ENCODE measurements at regions not wholly inside any gene's neighbourhood (a gene's known extent, or its start where the extent isn't known, plus 50 kb on each side); places are given as distances from the start of the nearest gene placed in this dataset.

DNA sequence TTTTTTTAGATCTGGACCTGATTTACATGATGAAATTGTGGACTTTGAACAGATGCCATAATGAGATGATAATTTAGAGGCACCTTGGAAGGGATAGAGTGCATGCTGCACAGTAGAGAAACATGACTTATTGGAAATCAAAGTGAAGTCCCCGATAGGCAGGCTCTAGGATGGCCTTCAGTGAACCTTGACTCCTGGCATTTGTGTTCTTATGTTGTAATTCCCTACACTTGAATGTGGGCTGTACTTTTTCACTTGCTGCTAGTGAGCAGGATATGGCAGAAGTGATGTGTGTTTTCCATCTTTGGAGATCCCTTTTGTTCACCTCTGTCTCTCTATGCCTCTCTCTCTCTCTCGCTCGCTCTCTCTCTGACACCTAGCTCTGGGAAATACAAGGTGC, 1614.6 kb downstream of the PCDH9 start:
- TF ChIP-seq, protein P1, sequence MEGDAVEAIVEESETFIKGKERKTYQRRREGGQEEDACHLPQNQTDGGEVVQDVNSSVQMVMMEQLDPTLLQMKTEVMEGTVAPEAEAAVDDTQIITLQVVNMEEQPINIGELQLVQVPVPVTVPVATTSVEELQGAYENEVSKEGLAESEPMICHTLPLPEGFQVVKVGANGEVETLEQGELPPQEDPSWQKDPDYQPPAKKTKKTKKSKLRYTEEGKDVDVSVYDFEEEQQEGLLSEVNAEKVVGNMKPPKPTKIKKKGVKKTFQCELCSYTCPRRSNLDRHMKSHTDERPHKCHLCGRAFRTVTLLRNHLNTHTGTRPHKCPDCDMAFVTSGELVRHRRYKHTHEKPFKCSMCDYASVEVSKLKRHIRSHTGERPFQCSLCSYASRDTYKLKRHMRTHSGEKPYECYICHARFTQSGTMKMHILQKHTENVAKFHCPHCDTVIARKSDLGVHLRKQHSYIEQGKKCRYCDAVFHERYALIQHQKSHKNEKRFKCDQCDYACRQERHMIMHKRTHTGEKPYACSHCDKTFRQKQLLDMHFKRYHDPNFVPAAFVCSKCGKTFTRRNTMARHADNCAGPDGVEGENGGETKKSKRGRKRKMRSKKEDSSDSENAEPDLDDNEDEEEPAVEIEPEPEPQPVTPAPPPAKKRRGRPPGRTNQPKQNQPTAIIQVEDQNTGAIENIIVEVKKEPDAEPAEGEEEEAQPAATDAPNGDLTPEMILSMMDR (IDR thresholded peaks at IDR 0.05 in 2 of 3, conservative IDR thresholded peaks at IDR 0.05 in 1 of 3; ENCODE audit: borderline replicate concordance in 1 of 3, insufficient read depth in 1 of 3, low read depth in 2 of 3, low read length in 2 of 3) = no peak
- TF ChIP-seq POLR2A (IDR thresholded peaks at IDR 0.05; ENCODE audit: borderline replicate concordance, extremely low read depth, insufficient read depth, insufficient read length) (no peak), POLR2AphosphoS5 (IDR thresholded peaks at IDR 0.05; ENCODE audit: low read depth, low read length) (no peak), EZH2phosphoT487 (IDR thresholded peaks at IDR 0.05; ENCODE audit: borderline replicate concordance) (no peak), CEBPB (IDR thresholded peaks at IDR 0.05; ENCODE audit: low read depth) (no peak), ELF1 (IDR thresholded peaks at IDR 0.05; ENCODE audit: borderline replicate concordance, low read depth) (no peak), EGR1 (IDR thresholded peaks at IDR 0.05; ENCODE audit: low read depth) (no peak)
- TF ChIP-seq, protein P2, sequence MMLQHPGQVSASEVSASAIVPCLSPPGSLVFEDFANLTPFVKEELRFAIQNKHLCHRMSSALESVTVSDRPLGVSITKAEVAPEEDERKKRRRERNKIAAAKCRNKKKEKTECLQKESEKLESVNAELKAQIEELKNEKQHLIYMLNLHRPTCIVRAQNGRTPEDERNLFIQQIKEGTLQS (IDR thresholded peaks at IDR 0.05) = no peak

All from HCT116 (cell line).